ENCODE measurements at regions not wholly inside any gene's neighbourhood (a gene's known extent, or its start where the extent isn't known, plus 50 kb on each side); places are given as distances from the start of the nearest gene placed in this dataset.
"Not testable (repeated sequence)": the region's sequence is repeated elsewhere in the genome, so short reads cannot be mapped to it uniquely, and the experiment has no call there.

DNA sequence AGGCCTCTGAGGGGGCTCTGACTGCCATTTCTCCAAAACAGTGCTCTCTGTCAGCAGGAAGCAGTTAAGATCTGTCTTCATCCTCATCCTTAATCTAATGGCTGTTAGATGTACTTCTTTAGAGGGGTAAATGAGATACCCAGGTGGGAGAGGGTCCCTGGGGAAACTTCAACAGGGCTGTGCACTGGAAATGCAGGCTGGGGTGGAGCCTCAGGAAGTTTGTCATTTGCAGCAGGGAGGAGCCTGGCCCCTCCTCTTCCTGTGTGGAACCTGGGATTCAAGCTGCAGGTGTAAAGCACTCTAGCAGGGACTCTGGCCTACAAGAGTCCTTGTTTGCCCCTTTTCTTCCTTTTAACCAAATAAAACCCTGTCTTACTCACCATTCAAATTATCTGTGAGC is 1173.6 kb downstream of the OTOL1 start:
- Histone ChIP-seq H3K4me3 (ENCODE audit: insufficient read depth, low read depth, low read length) (no peak overlapping the region), H3K36me3 (replicated peaks; ENCODE audit: control insufficient read depth, insufficient read depth, low read length) (no peaks in the 10 kb centered on the region), H3K27me3 (ENCODE audit: control insufficient read depth, insufficient read depth, low read length) (no peaks in the 10 kb centered on the region)
- DNase-seq: no peak

DNA sequence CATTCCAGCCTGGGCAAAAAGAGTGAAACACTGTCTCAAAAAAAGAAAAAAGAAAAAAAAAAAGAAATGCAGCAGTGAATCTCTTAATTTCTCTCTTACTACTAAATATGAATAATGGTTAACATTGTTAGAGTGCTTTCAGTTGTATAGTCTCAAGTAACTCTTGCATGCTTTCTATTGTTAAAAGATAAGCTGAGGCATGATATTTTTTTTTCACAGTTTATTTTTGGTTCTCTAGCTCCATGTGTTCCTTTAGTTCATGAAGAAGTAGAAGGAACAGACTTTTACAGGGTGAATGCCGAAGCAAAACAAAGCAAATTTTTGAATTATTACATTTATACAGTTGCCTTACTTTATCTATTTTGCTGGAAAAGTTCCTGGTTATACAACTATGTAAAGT is 1180.9 kb downstream of the OTOL1 start:
- no peaks in the 10 kb centered on the region for H3K27me3 ChIP-seq (ENCODE audit: control insufficient read depth, insufficient read depth, low read length)
- H3K36me3 ChIP-seq (replicated peaks; ENCODE audit: control insufficient read depth, insufficient read depth, low read length): no peaks in the 10 kb centered on the region
- DNase-seq: no peak
- H3K4me3 ChIP-seq (ENCODE audit: insufficient read depth, low read depth, low read length): no peak overlapping the region

GRCh38 chr3:162678941-162679340 is 1182.3 kb downstream of the OTOL1 start:
- no peaks in the 10 kb centered on the region for H3K27me3 ChIP-seq (ENCODE audit: control insufficient read depth, insufficient read depth, low read length)
- no peak overlapping the region for H3K4me3 ChIP-seq (ENCODE audit: insufficient read depth, low read depth, low read length)
- H3K36me3 ChIP-seq (replicated peaks; ENCODE audit: control insufficient read depth, insufficient read depth, low read length): no peaks in the 10 kb centered on the region
- no peak for DNase-seq

DNA sequence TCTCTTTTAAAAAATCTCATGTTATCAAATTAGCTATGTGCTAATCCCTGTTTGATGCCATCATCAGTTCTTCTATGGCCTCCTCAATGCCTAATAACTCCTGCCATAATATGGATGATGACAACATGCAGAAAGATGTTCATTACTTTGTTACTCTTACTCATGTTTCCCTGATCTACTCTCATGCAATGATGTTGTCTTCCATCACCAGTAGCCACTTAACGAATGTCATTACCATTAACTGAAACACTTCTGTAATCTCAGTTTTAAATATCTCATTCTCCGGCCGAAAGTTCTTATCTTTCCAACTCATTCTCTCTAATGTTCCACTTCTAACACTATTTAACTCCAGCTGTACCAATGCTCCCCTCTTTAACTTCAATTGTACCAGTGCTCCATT is 1187.7 kb downstream of the OTOL1 start:
- no peak overlapping the region for H3K4me3 ChIP-seq (ENCODE audit: insufficient read depth, low read depth, low read length)
- no peak for DNase-seq
- no peaks in the 10 kb centered on the region for H3K27me3 ChIP-seq (ENCODE audit: control insufficient read depth, insufficient read depth, low read length)
- no peaks in the 10 kb centered on the region for H3K36me3 ChIP-seq (replicated peaks; ENCODE audit: control insufficient read depth, insufficient read depth, low read length)

DNA sequence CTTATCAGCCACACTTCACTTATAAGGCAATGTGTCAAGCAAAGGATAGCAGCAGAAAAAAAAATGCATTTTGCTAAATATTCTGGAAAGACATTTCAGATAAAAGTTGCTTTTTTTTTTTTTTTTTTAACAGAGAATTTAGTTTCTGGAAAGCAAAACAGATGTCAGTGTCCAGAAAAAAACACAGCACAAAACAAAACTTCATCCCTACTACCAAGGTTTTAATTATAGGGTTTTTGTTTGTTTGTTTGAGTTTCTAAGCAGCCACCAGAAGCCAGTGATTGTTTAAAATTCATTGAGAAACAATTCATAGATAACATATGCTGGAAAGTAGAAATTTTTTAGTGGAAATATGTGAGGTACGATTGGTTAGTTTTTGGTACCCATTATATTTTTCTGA is 1202.7 kb downstream of the OTOL1 start:
- Histone ChIP-seq H3K27me3 (ENCODE audit: control insufficient read depth, insufficient read depth, low read length) (no peaks in the 10 kb centered on the region), H3K36me3 (replicated peaks; ENCODE audit: control insufficient read depth, insufficient read depth, low read length) (no peaks in the 10 kb centered on the region), H3K4me3 (ENCODE audit: insufficient read depth, low read depth, low read length) (no peak overlapping the region)
- DNase-seq: no peak

- Histone ChIP-seq H3K4me3 (ENCODE audit: insufficient read depth, low read depth, low read length) (no peak overlapping the region), H3K27me3 (ENCODE audit: control insufficient read depth, insufficient read depth, low read length) (no peaks in the 10 kb centered on the region), H3K36me3 (replicated peaks; ENCODE audit: control insufficient read depth, insufficient read depth, low read length) (no peaks in the 10 kb centered on the region)
- DNase-seq: no peak
Measured at GRCh38 chr3:162701211-162701610, 1204.6 kb downstream of the OTOL1 start.

- Histone ChIP-seq H3K36me3 (replicated peaks; ENCODE audit: control insufficient read depth, insufficient read depth, low read length) (no peaks in the 10 kb centered on the region), H3K4me3 (ENCODE audit: insufficient read depth, low read depth, low read length) (no peak overlapping the region), H3K27me3 (ENCODE audit: control insufficient read depth, insufficient read depth, low read length) (no peaks in the 10 kb centered on the region)
- DNase-seq: no peak
Measured at GRCh38 chr3:162702768-162703385, 1206.3 kb downstream of the OTOL1 start.

GRCh38 chr3:162704238-162704637 is 1207.6 kb downstream of the OTOL1 start:
- Histone ChIP-seq H3K4me3 (ENCODE audit: insufficient read depth, low read depth, low read length) (no peak overlapping the region), H3K36me3 (replicated peaks; ENCODE audit: control insufficient read depth, insufficient read depth, low read length) (no peaks in the 10 kb centered on the region), H3K27me3 (ENCODE audit: control insufficient read depth, insufficient read depth, low read length) (no peaks in the 10 kb centered on the region)
- DNase-seq: no peak

GRCh38 chr3:162704799-162705385 is 1208.3 kb downstream of the OTOL1 start:
- H3K36me3 ChIP-seq (replicated peaks; ENCODE audit: control insufficient read depth, insufficient read depth, low read length): no peaks in the 10 kb centered on the region
- no peak for DNase-seq
- no peaks in the 10 kb centered on the region for H3K27me3 ChIP-seq (ENCODE audit: control insufficient read depth, insufficient read depth, low read length)

DNA sequence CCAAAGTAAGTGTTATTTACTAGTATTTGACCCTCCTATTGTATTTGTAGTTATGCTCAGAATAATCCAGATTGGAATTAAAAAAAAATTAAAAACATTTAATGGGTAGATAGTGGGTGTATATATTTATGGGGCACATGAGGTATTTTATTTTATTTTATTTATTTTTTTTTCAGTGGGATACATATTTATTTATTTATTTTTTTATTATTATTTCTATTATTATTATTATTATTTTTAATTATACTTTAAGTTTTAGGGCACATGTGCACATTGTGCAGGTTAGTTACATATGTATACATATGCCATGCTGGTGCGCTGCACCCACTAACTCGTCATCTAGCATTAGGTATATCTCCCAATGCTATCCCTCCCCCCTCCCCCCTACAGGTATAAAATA is 1211.8 kb downstream of the OTOL1 start:
- H3K36me3 ChIP-seq (replicated peaks; ENCODE audit: control insufficient read depth, insufficient read depth, low read length); H3K4me3 ChIP-seq (ENCODE audit: insufficient read depth, low read depth, low read length); DNase-seq; H3K27me3 ChIP-seq (ENCODE audit: control insufficient read depth, insufficient read depth, low read length): not testable (repeated sequence)

More at GRCh38 chr3:162704799-162705385, 1208.3 kb downstream of the OTOL1 start:
- no peak overlapping the region for H3K4me3 ChIP-seq (ENCODE audit: insufficient read depth, low read depth, low read length)

DNA sequence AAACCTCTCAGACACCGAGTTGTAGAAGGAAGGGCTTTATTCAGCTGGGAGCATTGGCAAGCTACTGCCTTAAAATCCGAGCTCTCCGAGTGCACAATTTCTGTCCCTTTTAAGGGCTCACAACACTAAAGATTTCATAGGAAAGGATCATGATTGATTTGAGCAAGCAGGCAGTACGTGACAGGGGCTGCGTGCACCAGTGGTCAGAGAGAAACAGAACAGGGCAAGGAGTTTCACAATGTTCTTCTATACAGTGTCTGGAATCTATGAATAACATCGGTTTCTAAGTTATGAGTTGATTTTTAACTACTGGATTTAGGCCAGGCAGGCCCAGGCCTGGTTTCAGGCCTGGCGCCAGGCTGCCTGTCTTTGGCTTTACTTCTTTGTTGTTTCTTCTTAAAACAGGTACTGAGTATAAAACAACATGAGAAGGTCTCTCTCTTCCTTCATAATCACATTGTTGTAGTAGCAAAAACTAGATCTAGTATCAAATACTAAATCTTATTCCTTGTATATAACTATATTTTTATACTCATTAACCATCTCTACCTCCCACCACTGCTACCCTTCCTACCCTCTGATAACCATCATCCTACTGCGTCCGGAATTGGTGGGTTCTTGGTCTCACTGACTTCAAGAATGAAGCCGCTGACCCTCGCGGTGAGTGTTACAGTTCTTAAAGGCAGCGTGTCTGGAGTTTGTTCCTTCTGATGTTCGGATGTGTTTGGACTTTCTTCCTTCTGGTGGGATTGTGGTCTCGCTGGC is 1212.5 kb downstream of the OTOL1 start:
- H3K36me3 ChIP-seq (replicated peaks; ENCODE audit: control insufficient read depth, insufficient read depth, low read length); DNase-seq; H3K27me3 ChIP-seq (ENCODE audit: control insufficient read depth, insufficient read depth, low read length); H3K4me3 ChIP-seq (ENCODE audit: insufficient read depth, low read depth, low read length): not testable (repeated sequence)

- Histone ChIP-seq H3K4me3 (ENCODE audit: insufficient read depth, low read depth, low read length) (no peak overlapping the region), H3K36me3 (replicated peaks; ENCODE audit: control insufficient read depth, insufficient read depth, low read length) (no peaks in the 10 kb centered on the region), H3K27me3 (ENCODE audit: control insufficient read depth, insufficient read depth, low read length) (no peaks in the 10 kb centered on the region)
- no peak for DNase-seq
Measured at GRCh38 chr3:162710332-162711112, 1213.9 kb downstream of the OTOL1 start.

DNA sequence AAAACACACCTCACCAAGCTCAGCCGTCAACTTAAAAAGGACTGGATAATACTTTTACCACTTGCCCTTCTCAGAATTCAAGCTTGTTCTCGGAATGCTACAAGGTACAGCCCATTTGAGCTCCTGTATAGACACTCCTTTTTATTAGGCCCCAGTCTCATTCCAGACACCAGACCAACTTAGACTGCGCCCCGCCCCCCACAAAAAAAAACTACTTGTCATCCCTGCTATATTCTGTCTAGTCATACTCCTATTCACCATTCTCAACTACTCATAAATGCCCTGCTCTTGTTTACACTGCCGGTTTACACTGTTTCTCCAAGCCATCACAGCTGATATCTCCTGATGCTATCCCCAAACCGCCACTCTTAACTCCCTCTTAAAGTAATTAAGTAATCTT is 1220.5 kb downstream of the OTOL1 start:
- DNase-seq; H3K27me3 ChIP-seq (ENCODE audit: control insufficient read depth, insufficient read depth, low read length); H3K4me3 ChIP-seq (ENCODE audit: insufficient read depth, low read depth, low read length); H3K36me3 ChIP-seq (replicated peaks; ENCODE audit: control insufficient read depth, insufficient read depth, low read length): not testable (repeated sequence)

DNA sequence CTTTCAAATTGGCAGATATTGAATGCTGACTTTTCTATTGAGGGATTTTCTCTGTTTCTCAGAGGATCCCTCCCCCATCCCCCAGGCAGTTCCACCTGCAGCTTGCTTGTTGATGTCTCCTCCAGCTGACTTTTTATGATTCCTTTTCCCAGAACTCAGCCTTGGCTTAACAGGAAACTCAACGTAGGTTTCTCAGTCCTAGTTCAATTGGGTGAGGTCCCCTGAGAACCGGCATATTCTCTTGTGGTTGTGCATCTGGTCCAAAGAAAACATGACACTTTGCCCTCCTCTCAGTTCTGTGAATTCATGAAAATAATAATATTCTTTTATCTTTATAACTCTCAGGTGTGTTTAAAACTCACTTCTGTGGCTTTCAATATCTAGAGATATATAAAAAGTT is 1222.1 kb downstream of the OTOL1 start:
- no peak for DNase-seq
- no peaks in the 10 kb centered on the region for H3K36me3 ChIP-seq (replicated peaks; ENCODE audit: control insufficient read depth, insufficient read depth, low read length)
- no peaks in the 10 kb centered on the region for H3K27me3 ChIP-seq (ENCODE audit: control insufficient read depth, insufficient read depth, low read length)
- H3K4me3 ChIP-seq (ENCODE audit: insufficient read depth, low read depth, low read length): no peak overlapping the region
